GM19351 (cell line): ENCODE measurements at regions not wholly inside any gene's neighbourhood (a gene's known extent, or its start where the extent isn't known, plus 50 kb on each side); places are given as distances from the start of the nearest gene placed in this dataset.

ENCODE experiments used
- ATAC-seq: cut with Tn5 transposase; IDR thresholded peaks from one replicate; pipeline ENCODE4 v1.9.1; 2021; ENCODE audit warnings: mild to moderate bottlenecking, moderate library complexity; ENCODE audit not compliant: unreplicated experiment

GRCh38 chr1:99561952-99562351 lies 84.0 kb upstream of the PALMD start:
- no peak for ATAC-seq

GRCh38 chr1:99565606-99566289 lies 80.2 kb upstream of the PALMD start:
- ATAC-seq, result no peak

GRCh38 chr1:99566290-99567021 lies 79.5 kb upstream of the PALMD start:
- ATAC-seq, result no peak

DNA sequence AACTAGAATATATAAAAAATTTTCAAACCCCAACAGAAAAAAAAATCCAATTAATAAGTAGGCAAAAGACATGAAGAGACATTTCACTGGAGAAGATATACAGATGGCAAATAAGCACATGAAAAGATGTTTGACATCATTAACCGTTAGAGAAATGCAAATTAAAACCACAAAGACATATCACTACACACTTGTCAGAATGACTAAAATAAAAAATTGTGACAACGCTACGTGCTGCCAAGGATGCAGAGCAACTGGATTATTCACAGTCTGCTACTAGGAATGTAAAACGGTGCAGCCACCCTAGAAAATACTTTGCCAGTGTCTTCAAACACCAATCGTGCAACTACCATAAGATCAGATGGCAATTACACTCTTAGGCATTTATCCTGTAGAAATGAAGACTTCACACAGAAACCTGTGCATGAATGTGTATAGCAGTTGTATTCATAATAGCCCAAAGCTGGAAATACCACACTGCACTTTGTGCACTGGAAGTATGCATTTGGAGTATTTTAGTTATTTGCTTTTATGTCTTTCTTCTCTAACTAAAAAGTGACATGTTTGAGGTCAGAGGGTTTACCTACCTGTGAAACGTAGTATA lies 75.3 kb upstream of the PALMD start:
- ATAC-seq, result no peak

GRCh38 chr1:99571092-99571734 lies 74.7 kb upstream of the PALMD start:
- no peak for ATAC-seq

- no peak for ATAC-seq
Observed at GRCh38 chr1:99573431-99574217, 72.3 kb upstream of the PALMD start.

DNA sequence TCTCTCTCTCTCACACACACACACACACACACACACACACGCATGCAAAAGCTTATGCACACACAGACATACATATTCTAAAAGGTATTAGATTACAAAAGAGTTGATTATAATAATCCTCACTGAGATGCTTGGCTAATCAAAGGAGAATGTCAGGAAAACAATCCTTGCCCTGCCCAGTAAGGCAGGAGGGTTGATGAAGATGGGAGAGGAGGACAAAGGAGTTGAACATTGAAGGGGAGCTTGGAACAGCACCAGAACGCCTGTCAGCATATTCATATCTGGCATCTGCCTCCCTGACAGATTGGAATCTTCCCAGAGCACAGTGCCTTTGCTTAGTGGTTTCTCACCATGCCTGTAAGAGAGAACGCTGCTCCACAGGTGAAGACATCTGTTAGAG lies 68.6 kb upstream of the PALMD start:
- no peak for ATAC-seq

DNA sequence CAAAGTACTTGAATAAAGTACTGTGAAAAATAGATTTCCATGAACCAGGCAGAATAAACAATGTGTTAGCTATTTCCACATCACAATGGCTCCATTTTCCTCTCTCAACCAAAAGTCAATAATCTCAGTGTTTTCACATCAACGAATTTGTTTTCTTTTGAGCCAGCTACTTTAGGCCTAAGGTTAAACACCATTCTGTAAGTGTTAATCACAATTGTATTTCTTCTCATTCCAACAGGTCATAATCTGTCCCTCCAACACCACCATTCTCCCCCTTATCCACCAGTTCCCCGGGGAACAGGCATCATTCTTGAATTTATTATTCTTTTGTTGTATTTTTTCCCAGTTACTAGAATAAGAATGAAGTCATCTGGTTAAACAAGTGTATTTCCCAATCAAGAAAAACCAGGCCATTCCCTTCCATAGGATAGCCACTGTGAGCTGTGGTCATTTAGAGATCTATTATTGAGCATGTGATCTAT lies 66.2 kb upstream of the PALMD start:
- no peak for ATAC-seq

DNA sequence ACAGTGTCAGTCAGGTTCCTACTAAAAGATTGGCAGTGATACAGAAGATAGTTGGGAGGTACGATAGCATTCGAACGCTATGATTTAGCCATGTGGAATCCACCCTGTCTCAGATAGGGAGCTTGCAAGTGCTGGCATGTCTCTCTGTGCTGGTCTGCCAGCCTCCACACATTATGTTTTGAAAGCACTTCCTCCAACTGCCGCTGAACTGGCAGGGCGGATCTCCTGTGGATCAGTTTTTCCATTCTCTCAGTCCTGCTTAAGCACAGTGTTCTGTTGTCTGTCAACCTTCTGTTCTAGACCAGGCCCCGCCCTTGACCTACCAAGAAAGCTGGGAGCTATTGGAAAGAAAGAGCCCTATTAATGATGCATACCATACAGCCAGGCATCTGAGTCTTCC lies 65.5 kb upstream of the PALMD start:
- ATAC-seq, result no peak

- no peak for ATAC-seq
Observed at GRCh38 chr1:99587008-99587407, 58.9 kb upstream of the PALMD start.

- no peak for ATAC-seq
Observed at GRCh38 chr1:99589186-99589636, 56.7 kb upstream of the PALMD start.

DNA sequence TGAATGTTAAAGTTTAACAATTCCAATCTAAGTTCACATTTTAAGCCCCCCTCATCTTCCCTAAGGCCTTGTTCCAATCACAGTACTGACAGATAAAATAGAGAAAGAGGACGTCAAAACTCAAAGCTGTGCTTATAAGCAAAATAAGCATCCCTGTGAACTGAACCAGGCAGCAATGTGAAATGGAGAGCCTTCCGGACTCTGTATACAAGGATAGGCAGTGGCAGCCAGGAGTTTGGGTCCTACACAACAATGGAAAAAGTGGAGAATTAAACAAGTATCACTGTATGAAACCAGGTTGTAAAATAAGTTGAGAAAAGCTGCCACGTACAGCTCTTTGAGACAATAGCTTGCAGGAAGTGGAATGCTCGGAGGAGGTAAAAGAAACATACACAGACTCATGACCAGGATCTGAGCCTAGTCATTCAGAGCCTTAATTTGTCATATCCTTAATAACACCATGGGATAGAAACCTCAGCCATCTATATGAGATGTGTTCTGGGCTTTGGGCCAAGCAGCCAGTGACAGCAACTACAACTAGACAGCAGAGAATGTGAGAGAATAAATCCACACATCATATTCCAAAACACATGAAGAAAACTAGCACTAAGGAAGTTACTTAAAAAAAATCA lies 55.2 kb upstream of the PALMD start:
- ATAC-seq, result no peak

DNA sequence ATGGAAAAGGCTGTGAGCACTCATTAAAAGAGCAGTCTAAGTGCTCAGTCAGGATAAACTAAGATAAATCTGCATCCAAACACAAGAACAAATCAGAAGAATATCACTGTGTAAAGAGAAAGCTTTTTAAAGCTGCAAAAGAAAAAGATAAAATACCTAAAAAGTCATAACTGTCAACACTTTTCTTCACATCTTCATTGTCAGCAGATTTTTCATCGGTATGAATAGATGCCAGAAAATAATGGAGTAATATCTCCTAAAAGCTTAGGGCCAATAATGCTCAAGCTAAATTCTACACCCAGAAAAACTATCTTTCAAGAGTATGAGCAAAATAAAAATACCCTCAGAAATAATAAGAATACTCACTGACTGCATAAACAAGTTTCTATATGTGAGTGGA lies 54.0 kb upstream of the PALMD start:
- no peak for ATAC-seq

GRCh38 chr1:99594205-99594604 lies 51.7 kb upstream of the PALMD start:
- no peak for ATAC-seq

DNA sequence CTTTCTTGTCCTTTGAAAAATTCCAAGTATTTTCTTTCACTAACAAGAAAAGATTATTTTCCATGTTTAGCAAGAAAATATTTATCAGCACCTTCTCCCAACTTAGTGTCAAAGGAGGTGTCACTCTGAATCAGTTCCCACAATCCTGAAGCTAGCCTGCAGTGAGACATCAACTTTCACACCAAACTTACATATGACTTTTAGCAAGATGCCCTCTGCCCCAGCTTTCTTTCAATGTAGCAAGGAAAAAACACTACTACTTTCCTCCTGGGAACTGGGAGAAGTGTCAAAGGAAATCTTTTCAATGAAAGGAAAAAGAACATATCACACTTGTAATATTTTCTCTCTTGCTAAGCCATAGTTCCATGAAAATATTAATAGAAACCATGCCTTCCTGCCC lies 50.9 kb upstream of the PALMD start:
- ATAC-seq, result no peak

DNA sequence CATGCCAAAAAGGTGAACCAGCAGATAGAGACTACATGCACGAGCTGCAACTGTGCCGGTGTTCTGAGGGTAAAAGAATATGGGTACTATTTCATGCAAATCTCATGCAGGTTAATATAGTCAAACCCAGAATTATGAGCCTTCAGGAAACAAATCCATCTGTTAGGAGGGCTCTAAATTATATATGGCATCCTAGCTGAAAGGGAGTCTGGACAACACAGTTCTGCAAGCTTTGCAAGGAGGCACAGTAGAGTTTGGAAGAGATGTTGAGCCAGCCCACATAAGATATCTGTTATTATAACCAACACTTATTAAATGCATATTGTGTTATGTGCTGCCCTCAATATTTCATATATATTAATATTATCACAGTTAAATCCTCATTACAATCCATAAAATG lies 50.5 kb upstream of the PALMD start:
- no peak for ATAC-seq
